ENCODE measurements at regions not wholly inside any gene's neighbourhood (a gene's known extent, or its start where the extent isn't known, plus 50 kb on each side); places are given as distances from the start of the nearest gene placed in this dataset.
"Not testable (repeated sequence)": the region's sequence is repeated elsewhere in the genome, so short reads cannot be mapped to it uniquely, and the experiment has no call there.

DNA sequence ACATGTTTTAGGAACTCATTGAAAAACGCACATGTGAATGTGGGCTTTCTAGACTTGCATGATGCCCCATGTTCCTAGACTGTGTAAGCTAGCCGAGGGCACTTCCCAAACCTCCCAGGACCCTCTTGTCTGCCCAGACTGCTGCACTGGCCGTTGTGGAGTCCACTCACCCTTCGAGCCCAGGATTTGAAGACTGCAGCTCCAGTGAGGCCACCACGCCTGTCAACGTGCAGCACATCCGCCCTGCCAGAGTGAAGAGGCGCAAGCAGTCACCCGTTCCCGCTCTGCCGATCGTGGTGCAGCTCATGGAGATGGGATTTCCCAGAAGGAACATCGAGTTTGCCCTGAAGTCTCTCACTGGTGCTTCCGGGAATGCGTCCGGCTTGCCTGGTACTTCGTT is 114.1 kb downstream of the GOLGA6L22 start:
- H3K27me3 ChIP-seq (ENCODE audit: insufficient read depth, low read length); H3K4me2 ChIP-seq (ENCODE audit: insufficient read depth, low read length); H3K4me3 ChIP-seq (ENCODE audit: insufficient read depth, low read length); DNase-seq (ENCODE audit: insufficient read length, low spot score, missing footprints); H3K27ac ChIP-seq (ENCODE audit: low read depth, low read length); H3K79me2 ChIP-seq (ENCODE audit: insufficient read depth, low read length); H3K36me3 ChIP-seq (ENCODE audit: insufficient read depth, low read length); H3K4me1 ChIP-seq (ENCODE audit: insufficient read depth, low read length); H2AFZ ChIP-seq (ENCODE audit: low read length); H4K20me1 ChIP-seq (ENCODE audit: insufficient read depth, low read length); H3K9me3 ChIP-seq (ENCODE audit: low read depth, low read length): not testable (repeated sequence)

- H3K27me3 ChIP-seq (ENCODE audit: insufficient read depth, low read length); H3K27ac ChIP-seq (ENCODE audit: low read depth, low read length); H3K36me3 ChIP-seq (ENCODE audit: insufficient read depth, low read length); H2AFZ ChIP-seq (ENCODE audit: low read length); H3K9me3 ChIP-seq (ENCODE audit: low read depth, low read length); H4K20me1 ChIP-seq (ENCODE audit: insufficient read depth, low read length); DNase-seq (ENCODE audit: insufficient read length, low spot score, missing footprints); H3K79me2 ChIP-seq (ENCODE audit: insufficient read depth, low read length); H3K4me1 ChIP-seq (ENCODE audit: insufficient read depth, low read length); H3K4me3 ChIP-seq (ENCODE audit: insufficient read depth, low read length); H3K4me2 ChIP-seq (ENCODE audit: insufficient read depth, low read length): not testable (repeated sequence)
Observed at GRCh38 chr15:22577828-22578227, 119.1 kb downstream of the GOLGA6L22 start.

GRCh38 chr15:22579213-22579612 is 120.5 kb downstream of the GOLGA6L22 start:
- H4K20me1 ChIP-seq (ENCODE audit: insufficient read depth, low read length); H3K27ac ChIP-seq (ENCODE audit: low read depth, low read length); H3K36me3 ChIP-seq (ENCODE audit: insufficient read depth, low read length); H2AFZ ChIP-seq (ENCODE audit: low read length); H3K9me3 ChIP-seq (ENCODE audit: low read depth, low read length); H3K4me1 ChIP-seq (ENCODE audit: insufficient read depth, low read length); DNase-seq (ENCODE audit: insufficient read length, low spot score, missing footprints); H3K79me2 ChIP-seq (ENCODE audit: insufficient read depth, low read length); H3K4me3 ChIP-seq (ENCODE audit: insufficient read depth, low read length); H3K4me2 ChIP-seq (ENCODE audit: insufficient read depth, low read length); H3K27me3 ChIP-seq (ENCODE audit: insufficient read depth, low read length): not testable (repeated sequence)

DNA sequence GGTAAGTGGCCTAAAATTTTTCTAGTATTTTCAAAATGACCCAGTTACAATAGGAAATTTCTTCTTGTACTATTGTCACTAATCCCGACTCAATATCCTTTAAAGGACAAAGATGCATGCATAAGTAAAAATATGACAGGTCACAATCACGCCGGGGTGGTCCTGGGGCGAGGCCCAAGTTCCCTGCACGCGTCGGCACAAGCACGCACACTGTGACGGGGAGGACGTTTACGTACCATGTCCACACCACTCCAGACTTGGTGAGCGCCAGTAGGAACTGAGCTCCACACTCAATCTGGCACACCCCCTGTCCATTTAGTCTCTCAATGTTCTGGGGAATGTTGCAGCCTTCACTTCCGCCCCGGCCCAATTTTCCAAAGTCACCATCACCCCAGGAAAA is 128.7 kb downstream of the GOLGA6L22 start:
- not testable (repeated sequence) for H3K27ac ChIP-seq (ENCODE audit: low read depth, low read length); H3K27me3 ChIP-seq (ENCODE audit: insufficient read depth, low read length); H3K9me3 ChIP-seq (ENCODE audit: low read depth, low read length); H4K20me1 ChIP-seq (ENCODE audit: insufficient read depth, low read length); H3K79me2 ChIP-seq (ENCODE audit: insufficient read depth, low read length); DNase-seq (ENCODE audit: insufficient read length, low spot score, missing footprints); H3K4me3 ChIP-seq (ENCODE audit: insufficient read depth, low read length); H3K4me2 ChIP-seq (ENCODE audit: insufficient read depth, low read length); H3K36me3 ChIP-seq (ENCODE audit: insufficient read depth, low read length); H2AFZ ChIP-seq (ENCODE audit: low read length); H3K4me1 ChIP-seq (ENCODE audit: insufficient read depth, low read length)

GRCh38 chr15:22598552-22598951 is 139.8 kb downstream of the GOLGA6L22 start:
- not testable (repeated sequence) for DNase-seq (ENCODE audit: insufficient read length, low spot score, missing footprints); H4K20me1 ChIP-seq (ENCODE audit: insufficient read depth, low read length); H3K27ac ChIP-seq (ENCODE audit: low read depth, low read length); H2AFZ ChIP-seq (ENCODE audit: low read length); H3K27me3 ChIP-seq (ENCODE audit: insufficient read depth, low read length); H3K4me1 ChIP-seq (ENCODE audit: insufficient read depth, low read length); H3K79me2 ChIP-seq (ENCODE audit: insufficient read depth, low read length); H3K4me3 ChIP-seq (ENCODE audit: insufficient read depth, low read length); H3K4me2 ChIP-seq (ENCODE audit: insufficient read depth, low read length); H3K9me3 ChIP-seq (ENCODE audit: low read depth, low read length); H3K36me3 ChIP-seq (ENCODE audit: insufficient read depth, low read length)

DNA sequence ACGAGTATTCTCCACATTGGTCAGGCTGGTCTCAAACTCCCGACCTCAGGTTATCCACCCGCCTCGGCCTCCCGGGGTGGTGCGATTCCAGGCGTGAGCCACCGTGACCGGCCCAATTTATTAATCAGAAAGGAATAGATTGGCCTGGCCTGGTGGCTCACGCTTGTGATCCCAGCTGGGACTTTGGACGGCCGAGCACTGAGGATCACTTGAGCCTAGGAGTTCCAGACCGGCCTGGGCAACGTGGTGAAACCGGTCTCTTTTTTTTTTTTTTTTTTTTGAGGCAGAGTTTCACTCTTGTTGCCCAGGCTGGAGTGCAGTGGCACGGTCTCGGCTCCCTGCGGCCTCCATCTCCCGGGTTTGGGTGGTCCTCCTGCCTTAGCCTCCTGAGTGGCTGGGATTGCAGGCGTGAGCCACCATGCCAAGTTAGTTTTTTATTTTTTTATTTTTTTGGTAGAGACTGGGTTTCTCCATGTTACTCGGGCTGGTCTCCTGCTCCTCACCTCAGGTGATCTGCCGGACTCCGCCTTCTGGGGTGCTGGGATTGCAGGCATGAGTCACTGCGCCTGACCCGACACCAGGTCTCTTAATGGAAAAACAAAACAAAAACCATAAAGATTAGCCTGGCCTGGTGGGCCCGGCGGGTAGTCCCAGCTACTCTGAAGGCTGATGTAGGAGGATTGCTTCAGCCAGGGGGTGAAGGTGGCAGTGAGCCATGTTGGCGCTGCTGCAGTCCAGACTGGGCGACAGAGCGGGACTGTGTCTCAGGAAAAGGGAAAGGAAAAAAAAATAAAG is 141.0 kb downstream of the GOLGA6L22 start:
- not testable (repeated sequence) for H3K9me3 ChIP-seq (ENCODE audit: low read depth, low read length); H3K27ac ChIP-seq (ENCODE audit: low read depth, low read length); H3K79me2 ChIP-seq (ENCODE audit: insufficient read depth, low read length); H3K36me3 ChIP-seq (ENCODE audit: insufficient read depth, low read length); H3K4me3 ChIP-seq (ENCODE audit: insufficient read depth, low read length); H3K27me3 ChIP-seq (ENCODE audit: insufficient read depth, low read length); H3K4me2 ChIP-seq (ENCODE audit: insufficient read depth, low read length); H2AFZ ChIP-seq (ENCODE audit: low read length); H3K4me1 ChIP-seq (ENCODE audit: insufficient read depth, low read length); H4K20me1 ChIP-seq (ENCODE audit: insufficient read depth, low read length); DNase-seq (ENCODE audit: insufficient read length, low spot score, missing footprints)

DNA sequence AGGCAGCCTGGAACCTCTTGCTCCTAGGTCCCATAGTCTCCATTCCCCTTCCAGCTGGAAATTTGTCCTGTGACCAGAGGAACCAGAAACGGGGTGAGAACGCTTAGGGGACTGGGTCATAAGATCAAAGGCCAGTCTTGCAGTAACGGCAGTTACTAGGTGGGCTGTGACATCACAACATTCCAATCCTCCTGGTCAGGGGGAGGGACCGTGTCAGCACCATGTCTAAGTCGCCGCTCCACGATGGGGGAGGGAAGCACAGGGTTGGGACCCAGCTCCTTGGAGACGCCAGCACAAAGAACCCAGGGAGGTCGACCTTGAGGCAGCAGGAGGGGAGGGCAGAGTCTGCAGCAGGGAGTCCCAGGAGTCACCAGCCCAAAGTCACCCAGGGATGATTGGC is 158.3 kb downstream of the GOLGA6L22 start:
- not testable (repeated sequence) for H3K4me1 ChIP-seq (ENCODE audit: insufficient read depth, low read length); H3K4me3 ChIP-seq (ENCODE audit: insufficient read depth, low read length)

DNA sequence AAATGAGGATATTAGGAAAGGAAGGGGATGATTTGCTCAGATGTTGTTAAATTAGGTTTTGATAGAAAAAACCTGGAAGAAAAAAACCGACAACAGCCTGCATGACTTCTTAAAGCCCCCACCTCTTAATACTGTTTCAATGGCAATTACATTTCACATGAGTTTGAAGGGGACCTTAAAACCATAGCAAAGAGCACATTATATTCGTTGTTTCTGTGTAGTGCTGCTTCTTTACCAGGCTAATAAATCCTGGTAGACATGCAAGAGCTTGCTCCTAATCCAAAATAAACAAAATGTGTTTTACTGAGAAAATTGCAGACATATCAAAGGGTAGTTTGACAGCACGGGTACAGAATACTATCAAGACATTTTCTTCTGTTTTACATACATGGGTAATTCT is 154.7 kb upstream of the NIPA1 start:
- H3K4me3 ChIP-seq (ENCODE audit: insufficient read depth, low read length); H3K27me3 ChIP-seq (ENCODE audit: insufficient read depth, low read length); DNase-seq (ENCODE audit: insufficient read length, low spot score, missing footprints); H3K79me2 ChIP-seq (ENCODE audit: insufficient read depth, low read length); H3K4me1 ChIP-seq (ENCODE audit: insufficient read depth, low read length); H3K4me2 ChIP-seq (ENCODE audit: insufficient read depth, low read length); H4K20me1 ChIP-seq (ENCODE audit: insufficient read depth, low read length); H3K9me3 ChIP-seq (ENCODE audit: low read depth, low read length); H2AFZ ChIP-seq (ENCODE audit: low read length); H3K36me3 ChIP-seq (ENCODE audit: insufficient read depth, low read length); H3K27ac ChIP-seq (ENCODE audit: low read depth, low read length): not testable (repeated sequence)

More for the DNA sequence above, 158.3 kb downstream of the GOLGA6L22 start:
- H3K79me2 ChIP-seq (ENCODE audit: insufficient read depth, low read length); H3K4me2 ChIP-seq (ENCODE audit: insufficient read depth, low read length); H3K27ac ChIP-seq (ENCODE audit: low read depth, low read length); H4K20me1 ChIP-seq (ENCODE audit: insufficient read depth, low read length); H2AFZ ChIP-seq (ENCODE audit: low read length); DNase-seq (ENCODE audit: insufficient read length, low spot score, missing footprints); H3K9me3 ChIP-seq (ENCODE audit: low read depth, low read length); H3K27me3 ChIP-seq (ENCODE audit: insufficient read depth, low read length); H3K36me3 ChIP-seq (ENCODE audit: insufficient read depth, low read length): not testable (repeated sequence)

DNA sequence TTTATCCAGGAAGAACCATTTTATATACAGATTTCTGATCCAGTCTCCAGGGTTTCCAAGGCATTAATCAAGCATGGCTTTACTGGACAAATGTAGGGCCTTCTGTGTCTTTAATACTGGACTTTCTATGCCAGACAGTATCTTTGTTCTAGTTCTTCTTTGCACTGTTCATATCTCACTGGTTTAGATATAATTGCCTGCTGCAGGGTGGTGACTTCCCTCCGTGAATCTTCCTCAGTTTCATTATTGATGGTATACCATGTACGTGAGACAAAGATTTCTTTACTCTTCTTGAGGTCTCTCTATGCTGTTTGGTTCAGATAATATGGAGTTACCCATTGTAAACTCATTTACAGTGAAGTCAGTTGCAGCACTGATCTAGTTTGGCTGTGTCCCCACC is 146.5 kb upstream of the NIPA1 start:
- DNase-seq (ENCODE audit: insufficient read length, low spot score, missing footprints); H3K36me3 ChIP-seq (ENCODE audit: insufficient read depth, low read length); H3K27ac ChIP-seq (ENCODE audit: low read depth, low read length); H3K4me2 ChIP-seq (ENCODE audit: insufficient read depth, low read length); H3K79me2 ChIP-seq (ENCODE audit: insufficient read depth, low read length); H3K4me3 ChIP-seq (ENCODE audit: insufficient read depth, low read length); H3K9me3 ChIP-seq (ENCODE audit: low read depth, low read length); H2AFZ ChIP-seq (ENCODE audit: low read length); H3K4me1 ChIP-seq (ENCODE audit: insufficient read depth, low read length); H4K20me1 ChIP-seq (ENCODE audit: insufficient read depth, low read length); H3K27me3 ChIP-seq (ENCODE audit: insufficient read depth, low read length): not testable (repeated sequence)

Data from osteoblast (primary cell).